ENCODE measurements at regions not wholly inside any gene's neighbourhood (a gene's known extent, or its start where the extent isn't known, plus 50 kb on each side); places are given as distances from the start of the nearest gene placed in this dataset.

DNA sequence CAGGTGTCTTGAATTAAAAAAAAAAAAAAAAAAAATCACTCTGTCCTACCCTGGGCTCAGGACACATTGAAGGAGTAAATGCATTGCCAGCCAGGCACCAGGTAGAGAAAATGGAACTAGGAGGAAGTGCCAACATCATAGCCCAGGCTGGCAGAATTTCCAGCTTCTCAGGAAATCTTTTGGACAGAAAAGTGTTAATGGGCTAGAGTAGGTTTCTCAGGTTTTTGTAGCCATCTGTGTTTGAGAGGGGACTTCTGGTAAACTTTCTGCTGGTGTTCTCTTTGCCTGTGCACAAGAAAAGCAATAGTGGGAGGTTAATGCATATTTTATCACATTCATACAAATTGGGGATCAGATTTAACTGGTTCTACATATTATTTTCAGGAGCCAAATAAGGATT is 678.3 kb upstream of the NRSN1 start:
- TF ChIP-seq, protein P1, sequence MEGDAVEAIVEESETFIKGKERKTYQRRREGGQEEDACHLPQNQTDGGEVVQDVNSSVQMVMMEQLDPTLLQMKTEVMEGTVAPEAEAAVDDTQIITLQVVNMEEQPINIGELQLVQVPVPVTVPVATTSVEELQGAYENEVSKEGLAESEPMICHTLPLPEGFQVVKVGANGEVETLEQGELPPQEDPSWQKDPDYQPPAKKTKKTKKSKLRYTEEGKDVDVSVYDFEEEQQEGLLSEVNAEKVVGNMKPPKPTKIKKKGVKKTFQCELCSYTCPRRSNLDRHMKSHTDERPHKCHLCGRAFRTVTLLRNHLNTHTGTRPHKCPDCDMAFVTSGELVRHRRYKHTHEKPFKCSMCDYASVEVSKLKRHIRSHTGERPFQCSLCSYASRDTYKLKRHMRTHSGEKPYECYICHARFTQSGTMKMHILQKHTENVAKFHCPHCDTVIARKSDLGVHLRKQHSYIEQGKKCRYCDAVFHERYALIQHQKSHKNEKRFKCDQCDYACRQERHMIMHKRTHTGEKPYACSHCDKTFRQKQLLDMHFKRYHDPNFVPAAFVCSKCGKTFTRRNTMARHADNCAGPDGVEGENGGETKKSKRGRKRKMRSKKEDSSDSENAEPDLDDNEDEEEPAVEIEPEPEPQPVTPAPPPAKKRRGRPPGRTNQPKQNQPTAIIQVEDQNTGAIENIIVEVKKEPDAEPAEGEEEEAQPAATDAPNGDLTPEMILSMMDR (IDR thresholded peaks at IDR 0.05), result no peak
- TF ChIP-seq POLR2A (IDR thresholded peaks at IDR 0.05), result no peak
